ENCODE measurements at regions not wholly inside any gene's neighbourhood (a gene's known extent, or its start where the extent isn't known, plus 50 kb on each side); places are given as distances from the start of the nearest gene placed in this dataset.

GRCh38 chr10:78277314-78278057 lies 243.8 kb downstream of the RPS24 start:
- FAIRE-seq: no peak

- FAIRE-seq: no peak
Measured at GRCh38 chr10:78278058-78278404, 244.4 kb downstream of the RPS24 start.

GRCh38 chr10:78279756-78280155 lies 246.1 kb downstream of the RPS24 start:
- no peak for FAIRE-seq

GRCh38 chr10:78280604-78281003 lies 246.9 kb downstream of the RPS24 start:
- FAIRE-seq: no peak

DNA sequence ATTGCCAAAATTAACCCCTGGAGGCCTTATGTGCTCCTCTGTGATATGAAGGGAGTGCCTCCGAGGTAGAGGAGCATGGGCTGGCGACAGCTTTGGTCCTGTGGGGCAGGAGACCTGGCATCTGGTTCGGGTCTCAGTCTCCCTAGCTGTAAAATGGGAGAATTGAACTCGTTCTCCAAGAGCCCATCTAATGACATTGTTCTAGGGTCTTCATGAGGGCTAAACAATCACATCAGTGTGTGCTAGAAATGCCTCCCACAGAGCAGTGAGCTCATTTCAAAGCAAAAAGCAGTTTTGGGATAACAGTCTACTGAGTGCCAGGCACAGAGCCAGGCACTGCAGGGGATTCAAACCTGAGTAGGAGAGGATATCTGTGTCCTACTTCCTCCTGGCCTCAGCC lies 248.0 kb downstream of the RPS24 start:
- no peak for FAIRE-seq

DNA sequence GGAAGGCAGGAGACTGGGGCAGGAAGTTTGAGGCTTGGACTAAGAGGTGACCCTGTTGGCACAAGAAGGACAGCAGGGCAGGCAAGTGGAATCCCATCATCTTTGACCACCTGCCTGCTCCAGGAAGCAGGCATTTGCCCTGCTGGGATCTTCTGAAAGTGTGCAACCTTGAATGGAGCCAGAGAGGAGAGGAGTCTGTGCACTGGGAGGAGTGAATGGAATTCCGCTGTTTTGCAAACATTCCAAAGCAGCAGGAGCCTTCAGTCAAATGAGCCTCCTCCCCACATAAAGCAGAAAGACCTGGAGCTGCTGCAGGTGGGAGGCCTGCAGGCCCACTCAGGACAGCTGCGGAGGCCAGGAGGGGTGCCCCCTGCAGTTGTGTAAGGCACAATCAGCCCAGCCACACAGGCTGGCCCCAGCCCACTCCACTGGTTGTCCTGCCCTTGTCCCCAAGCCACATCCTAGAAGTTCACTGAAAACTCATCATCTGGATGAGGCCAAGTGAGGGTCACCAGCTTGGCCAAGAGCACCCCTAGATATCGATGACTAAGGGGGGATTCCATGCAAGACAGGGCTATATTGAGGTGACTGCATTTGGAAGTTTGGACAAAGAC lies 249.5 kb downstream of the RPS24 start:
- no peak for FAIRE-seq

DNA sequence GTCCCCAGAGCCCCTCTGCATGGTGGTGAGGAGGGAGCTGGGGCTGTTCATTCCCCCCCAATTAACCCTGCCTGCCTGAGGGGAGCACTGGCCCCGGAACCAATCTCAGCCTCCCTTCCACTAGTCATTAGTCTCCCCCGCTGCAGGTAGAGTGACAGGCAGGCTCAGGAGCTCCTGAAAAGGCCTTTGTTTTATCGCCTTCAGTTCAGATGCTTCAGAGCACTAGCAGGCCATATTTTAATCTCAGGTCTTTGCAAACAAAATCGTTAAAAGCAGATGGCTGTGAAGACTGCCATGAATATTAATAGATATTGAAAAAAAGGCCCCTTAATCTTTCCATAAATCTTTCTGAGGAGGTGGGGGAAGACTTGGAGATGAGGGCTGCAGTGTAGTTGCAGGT lies 250.7 kb downstream of the RPS24 start:
- no peak for FAIRE-seq

- FAIRE-seq: no peak
Measured at GRCh38 chr10:78285226-78285625, 251.6 kb downstream of the RPS24 start.

DNA sequence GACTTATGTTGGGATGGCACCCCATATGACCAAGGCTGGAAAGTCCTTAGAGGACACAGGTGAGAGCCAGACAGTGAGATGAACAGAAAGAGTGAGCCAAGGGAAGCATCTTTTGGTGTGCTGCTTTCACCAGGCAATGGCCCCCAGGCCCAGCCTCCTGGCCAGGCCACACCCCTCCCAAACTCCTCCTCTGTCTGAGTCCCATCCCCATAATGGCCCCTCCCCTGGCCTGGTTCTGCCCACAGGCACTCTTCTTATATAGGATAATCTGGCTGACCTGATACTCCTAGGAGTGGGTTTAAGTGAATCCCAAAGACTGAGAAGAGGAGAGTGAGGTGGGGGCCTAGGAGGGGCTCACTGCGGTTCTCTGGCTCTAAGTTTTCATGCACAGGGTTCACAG lies 252.5 kb downstream of the RPS24 start:
- FAIRE-seq: no peak

DNA sequence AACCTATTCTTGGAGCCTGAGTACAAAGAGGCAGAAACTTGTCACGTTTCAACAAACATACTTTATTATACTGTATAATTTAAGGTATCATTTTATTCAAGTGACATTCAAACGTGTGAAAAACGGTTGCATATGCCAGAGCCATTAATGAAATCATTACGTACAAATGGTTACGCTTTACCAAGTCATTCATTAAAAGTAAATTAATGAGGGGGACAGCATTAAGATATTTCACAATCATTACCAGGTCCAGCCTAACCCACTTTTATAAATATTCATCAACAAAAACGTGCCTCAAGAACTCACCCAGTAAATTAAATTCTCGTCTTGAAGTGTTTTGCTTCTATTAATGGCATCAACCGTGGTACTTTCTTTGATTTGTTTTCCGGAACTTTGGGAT lies 253.0 kb downstream of the RPS24 start:
- FAIRE-seq: no peak

GRCh38 chr10:78287618-78288017 lies 254.0 kb downstream of the RPS24 start:
- no peak for FAIRE-seq

DNA sequence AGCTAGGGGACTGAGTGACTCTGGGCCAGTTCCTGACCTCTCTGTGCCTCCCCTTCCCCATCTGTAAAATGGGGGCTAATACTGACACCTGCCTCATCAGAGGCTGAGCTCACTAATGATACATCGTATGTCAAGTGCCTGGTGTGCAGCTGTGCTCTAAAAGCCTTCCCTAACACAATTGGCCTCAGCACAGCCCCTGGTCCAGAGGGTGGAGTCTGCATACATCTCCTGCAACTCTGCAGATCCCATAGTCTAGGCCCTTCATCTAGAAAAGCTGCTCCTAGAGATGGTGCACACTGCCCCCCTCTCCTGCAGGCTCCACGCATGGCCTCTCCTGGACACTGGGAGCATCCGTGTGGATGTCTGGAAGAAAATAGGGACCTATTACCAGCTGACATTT lies 255.0 kb downstream of the RPS24 start:
- FAIRE-seq: no peak

DNA sequence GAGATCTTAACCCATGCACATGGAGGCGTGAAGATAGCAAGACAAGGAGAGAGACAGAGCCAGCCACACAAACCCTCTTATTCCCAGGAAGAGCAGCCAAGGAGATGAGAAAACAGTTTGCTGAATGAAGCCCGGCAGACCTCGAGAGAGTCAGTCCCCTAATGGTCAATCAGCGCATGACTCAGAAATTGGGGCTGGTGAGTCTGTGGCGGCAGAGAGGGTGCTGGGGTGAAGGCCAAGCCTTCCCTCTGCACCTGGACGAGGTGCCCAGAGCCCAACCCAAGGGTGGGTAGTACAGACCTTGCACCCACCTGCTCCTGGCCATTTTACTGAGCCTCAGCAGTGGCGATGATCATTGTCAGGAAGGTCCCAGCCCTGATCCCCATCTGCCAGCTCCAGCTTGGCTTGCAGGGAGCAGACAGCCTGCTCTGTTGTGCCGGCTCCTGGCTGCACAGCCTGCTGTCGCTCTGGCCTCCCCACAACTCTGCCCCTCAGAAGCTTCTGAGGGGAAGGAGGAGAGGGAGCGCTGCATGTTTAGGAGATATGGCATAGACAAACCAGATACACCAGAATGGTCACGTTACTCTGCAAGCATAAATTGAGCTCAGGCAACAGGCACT lies 256.6 kb downstream of the RPS24 start:
- FAIRE-seq: no peak

- FAIRE-seq: no peak
Measured at GRCh38 chr10:78291722-78292121, 258.1 kb downstream of the RPS24 start.

DNA sequence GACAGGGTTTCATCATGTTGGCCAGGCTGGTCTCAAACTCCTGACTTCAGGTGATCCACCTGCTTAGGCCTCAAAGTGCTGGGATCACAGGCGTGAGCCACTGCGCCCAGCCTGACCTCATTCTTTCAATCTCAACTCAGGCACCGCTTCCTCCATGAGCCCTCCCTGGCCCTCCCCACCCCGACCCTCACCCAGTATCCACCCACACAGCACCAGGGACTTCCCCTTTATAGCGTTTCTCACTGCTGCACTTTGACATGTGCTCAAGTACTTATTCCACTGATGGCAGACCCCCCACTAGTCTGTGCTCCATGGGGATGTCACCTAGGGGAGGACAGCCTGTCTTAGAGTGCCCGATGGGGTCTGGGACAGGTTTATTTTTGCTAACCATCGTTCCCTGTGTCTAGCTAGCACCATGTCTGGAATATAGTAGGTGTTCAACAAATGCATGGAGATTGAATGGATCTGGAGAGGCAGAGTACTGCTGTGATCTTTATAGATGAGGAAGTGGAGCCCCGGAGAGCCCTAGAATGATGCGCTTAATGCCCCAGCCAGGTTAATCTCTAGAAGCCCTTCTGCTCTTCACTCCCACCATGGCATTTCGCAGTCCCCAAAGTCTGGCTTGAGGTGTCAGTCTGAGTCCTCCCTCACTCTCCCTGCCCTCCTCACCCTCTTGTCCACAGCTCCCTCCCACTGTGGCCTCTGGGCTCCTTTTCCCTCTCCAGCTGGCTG lies 258.8 kb downstream of the RPS24 start:
- FAIRE-seq: no peak

GRCh38 chr10:78292982-78293865 lies 259.6 kb downstream of the RPS24 start:
- FAIRE-seq: no peak

GRCh38 chr10:78295242-78295641 lies 261.6 kb downstream of the RPS24 start:
- no peak for FAIRE-seq

GRCh38 chr10:78296785-78297184 lies 263.1 kb downstream of the RPS24 start:
- FAIRE-seq: no peak

DNA sequence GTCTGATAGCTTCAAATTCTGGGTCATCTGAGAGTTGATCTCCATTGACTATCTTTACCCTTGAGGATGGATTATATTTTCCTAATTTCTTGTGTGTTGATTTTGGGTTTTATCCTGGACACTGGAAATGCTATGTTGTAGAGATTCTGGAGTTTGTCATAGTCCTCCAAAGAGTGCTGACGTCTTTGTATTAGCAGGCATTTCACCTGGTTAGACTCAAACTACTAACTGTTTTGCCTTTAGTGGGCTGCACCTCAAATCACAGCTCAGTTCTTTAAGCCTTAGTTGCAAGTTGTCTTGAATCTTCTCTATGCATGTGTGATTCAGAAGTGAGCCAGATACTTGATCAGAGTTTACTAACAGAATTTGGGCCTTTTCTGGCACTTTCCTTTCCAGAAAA lies 264.3 kb downstream of the RPS24 start:
- FAIRE-seq: no peak

DNA sequence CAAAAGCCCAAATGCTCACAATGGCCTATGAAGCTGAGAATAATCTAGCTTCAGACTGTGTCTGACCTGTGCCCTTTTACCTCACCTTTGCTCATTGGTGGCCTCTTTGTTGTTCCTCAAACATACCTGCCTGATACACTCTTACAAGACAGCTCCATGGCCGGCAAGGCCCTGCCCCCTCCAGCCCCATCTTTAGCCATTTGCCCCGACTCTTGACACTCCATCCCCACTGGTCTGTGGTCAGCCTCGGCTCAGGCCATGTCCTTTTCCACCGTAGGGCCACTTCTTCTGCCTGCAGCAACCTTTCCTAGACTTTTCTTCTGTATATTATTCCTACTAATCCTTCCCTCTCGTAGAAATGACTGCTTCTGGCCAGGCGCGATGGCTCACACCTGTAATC lies 265.2 kb downstream of the RPS24 start:
- no peak for FAIRE-seq

GRCh38 chr10:78299851-78300468 lies 266.3 kb downstream of the RPS24 start:
- no peak for FAIRE-seq

DNA sequence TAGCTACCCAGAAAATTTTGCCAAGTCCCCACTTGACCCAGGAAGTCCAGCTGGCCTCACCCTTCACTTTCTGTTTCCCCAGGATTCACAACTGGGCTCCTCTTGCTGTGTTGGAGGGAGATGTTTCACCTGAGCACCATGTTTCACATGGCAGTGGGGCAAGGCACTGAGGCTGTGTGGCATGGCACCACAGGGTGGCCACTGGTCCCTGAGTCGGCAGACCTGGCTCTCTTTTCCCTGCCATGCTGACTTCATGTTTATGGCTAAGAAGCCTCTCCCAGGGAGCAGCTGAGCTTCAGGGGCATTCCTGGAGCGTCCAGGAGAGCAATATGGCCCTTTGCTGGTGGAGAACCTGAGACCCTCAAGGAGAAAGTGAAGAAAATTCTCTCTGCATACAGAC lies 266.9 kb downstream of the RPS24 start:
- FAIRE-seq: no peak
